Heart left ventricle (tissue), 16 donors: ENCODE measurements at regions not wholly inside any gene's neighbourhood (a gene's known extent, or its start where the extent isn't known, plus 50 kb on each side); places are given as distances from the start of the nearest gene placed in this dataset.

ENCODE experiments used
- ATAC-seq, 4 donors: fragments of 200-7000 bp; cut with Tn5 transposase; one replicate each; pipeline ENCODE4 v1.9.1; 2020 to 2022; ENCODE audit warnings: moderate library complexity in 4 of 4, mild to moderate bottlenecking in 3 of 4, moderate number of reproducible peaks in 1 of 4
- DNase-seq, 5 donors: peaks; one replicate each; pipeline ENCODE4 v3.0.0-alpha.2; 2020
- H3K27ac ChIP-seq, 12 donors: fragments of 200-600 bp; sonication (generic) in 4 of 12; one replicate each; pipeline versions ENCODE4 v1.5.0 to v1.8.0; 2016 to 2022; ENCODE audit warnings: mild to moderate bottlenecking in 2 of 12
- H3K27me3 ChIP-seq, 9 donors: fragments of 200-600 bp; sonication (generic) in 2 of 9; one replicate each; pipeline versions ENCODE4 v1.5.1 to v1.8.0; 2016 to 2022; ENCODE audit warnings: mild to moderate bottlenecking in 3 of 9
- H3K36me3 ChIP-seq, 9 donors: fragments of 200-600 bp; sonication (generic) in 2 of 9; one replicate each; pipeline versions ENCODE4 v1.5.0 to v1.8.0; 2018 to 2022; ENCODE audit warnings: mild to moderate bottlenecking in 2 of 9
- H3K4me1 ChIP-seq, 12 donors: fragments of 200-600 bp; sonication (generic) in 4 of 12; one replicate each; pipeline versions ENCODE4 v1.5.0 to v1.8.0; 2016 to 2022; ENCODE audit warnings: mild to moderate bottlenecking in 3 of 12
- H3K4me3 ChIP-seq, 12 donors: fragments of 200-600 bp; sonication (generic) in 4 of 12; one replicate each; pipeline versions ENCODE4 v1.5.0 to v1.8.0; 2017 to 2022; ENCODE audit warnings: mild to moderate bottlenecking in 9 of 12, moderate library complexity in 4 of 12
- H3K9me3 ChIP-seq, 12 donors: fragments of 200-600 bp; sonication (generic) in 4 of 12; one replicate each; pipeline versions ENCODE4 v1.5.0 to v1.8.0; 2016 to 2022; ENCODE audit warnings: mild to moderate bottlenecking in 1 of 12
- CTCF ChIP-seq, 12 donors: fragments of 200-600 bp; sonication (generic) in 4 of 12; IDR thresholded peaks; one replicate each; pipeline versions ENCODE4 v1.5.0 to v1.8.0; 2018 to 2022; ENCODE audit warnings: antibody characterized with exemption in 12 of 12, mild to moderate bottlenecking in 5 of 12
- POLR2A ChIP-seq, 2 donors: fragments of 450-650 bp; IDR thresholded peaks; one replicate each; pipeline ENCODE4 v1.6.1; 2017; ENCODE audit warnings: antibody characterized with exemption in 2 of 2, mild to moderate bottlenecking in 2 of 2, moderate library complexity in 2 of 2
- WGBS, 4 donors: extraction: QIAGEN DNeasy Blood & Tissue Kit in 2 of 4; methylation state at CpG; one replicate each; pipeline versions ENCODE4 v1.1.5 to v1.1.7; 2013 to 2018; 5-methylcytosine and 5-hydroxymethylcytosine counted together
- intact Hi-C, 10 donors: fragments of 100-400 bp; cut with DNase I; formaldehyde crosslinking; loops; one replicate each; pipeline versions ENCODE4 v1.11.1 to v1.14.2; 2022
- donor health status: ischemic (EF 13 %, LVEDD 7.1; RV severe dilation, severe dysfunction).
- donor health status: healthy with polysubstance abuse.
- donor health status: DM: no; HTN: yes; CAD: no.
- donor health status: DM: no; HTN: no; CAD: no.
- donor health status: ischemic (EF 25% LVEDD 6.9; RV normal size, moderate dysfunction).
- donor health status: ischemic (EF 25% LVEDD 5.7; RV mildly dilated, moderate dysfunction).
- donor health status: healthy.
- donor health status: DM: yes; HTN: yes; CAD: no.
- donor health status: ischemic (EF 35%, LVEDD 5.7; RV mildly dilated, moderate dysfunction).
- donor health status: nonischemic (EF 11% LVEDD 7.7; RV severe dilation, severe dysfunction).
- donor health status: DM: yes; HTN: yes; CAD: no.
- donor health status: PGD.
- donor health status: ischemic (EF 29% LVEDD 5.4; RV normal size, mild dysfunction).
- donor health status: nonischemic (EF 23%, LVEDD 6.1; RV moderate dilation, normal function).

- WGBS, 4 donors: 21 to 31% (median 27%) methylated on average over 5 of the region's 5 CpGs
- Histone ChIP-seq H3K4me3 (no peak overlapping the region), H3K27ac (no peak overlapping the region), H3K36me3 (no peaks in the 10 kb centered on the region), H3K27me3 (peaks cover 0 to 13% (median 0%) of the 10 kb centered on the region in 9 donors), H3K9me3 (peaks cover 0 to 5% (median 0%) of the 10 kb centered on the region in 12 donors), H3K4me1 (no peaks in the 10 kb centered on the region)
- TF ChIP-seq CTCF (IDR thresholded peaks at IDR 0.05): peak; percentile 55 to 82 (median 70)
- TF ChIP-seq POLR2A (IDR thresholded peaks at IDR 0.05): no peak
- DNase-seq (peak; percentile 36 to 79 (median 60)), ATAC-seq (peak in 1 of 4 donors; percentile 45)
- intact Hi-C loops: loop anchor here in 9 of 10 donors (1.0 to 10.0 kb wide), 5 partner anchors 311 to 451 kb away; no protein-coding TSS in a partner anchor
Measured at GRCh38 chr7:98745722-98746318, 124.0 kb downstream of the TMEM130 start.

GRCh38 chr7:98748090-98748489 lies 121.7 kb downstream of the TMEM130 start:
- Histone ChIP-seq H3K9me3 (peaks cover 0 to 5% (median 0%) of the 10 kb centered on the region in 12 donors), H3K36me3 (no peaks in the 10 kb centered on the region), H3K4me1 (no peaks in the 10 kb centered on the region), H3K27me3 (peaks cover 0 to 13% (median 0%) of the 10 kb centered on the region in 9 donors), H3K4me3 (no peak overlapping the region), H3K27ac (no peak overlapping the region)
- no peak for DNase-seq
- intact Hi-C loops: loop anchor here in 6 of 10 donors (5.0 to 10.0 kb wide), 2 partner anchors 316 to 453 kb away; no protein-coding TSS in a partner anchor
- no peak for ATAC-seq
- WGBS, 4 donors: 21 to 45% (median 41%) methylated on average over 1 of the region's 1 CpG
- TF ChIP-seq CTCF (IDR thresholded peaks at IDR 0.05): no peak
- no peak for TF ChIP-seq POLR2A (IDR thresholded peaks at IDR 0.05)

GRCh38 chr7:98753176-98753575 lies 116.6 kb downstream of the TMEM130 start:
- no peak overlapping the region for H3K4me3 ChIP-seq
- ATAC-seq (no peak), DNase-seq (no peak)
- peaks cover 0 to 7% (median 0%) of the 10 kb centered on the region in 9 donors for H3K27me3 ChIP-seq
- intact Hi-C loops: loop anchor here in 2 of 10 donors (2.0 to 5.0 kb wide), 2 partner anchors 84 to 88 kb away; no protein-coding TSS in a partner anchor
- no peaks in the 10 kb centered on the region for H3K36me3 ChIP-seq
- TF ChIP-seq POLR2A (IDR thresholded peaks at IDR 0.05) (no peak), CTCF (IDR thresholded peaks at IDR 0.05) (no peak)
- no peaks in the 10 kb centered on the region for H3K9me3 ChIP-seq
- WGBS, 4 donors: 86 to 100% (median 89%) methylated on average over 2 to 7 of the region's 7 CpGs
- H3K27ac ChIP-seq: no peak overlapping the region
- H3K4me1 ChIP-seq: no peaks in the 10 kb centered on the region

GRCh38 chr7:98753989-98754479 lies 115.8 kb downstream of the TMEM130 start:
- TF ChIP-seq CTCF (IDR thresholded peaks at IDR 0.05): no peak
- no peak for TF ChIP-seq POLR2A (IDR thresholded peaks at IDR 0.05)
- WGBS, 4 donors: 58 to 72% (median 68%) methylated on average over 6 of the region's 6 CpGs
- intact Hi-C loops: loop anchor here in 6 of 10 donors (2.0 to 5.0 kb wide), 3 partner anchors 83 to 89 kb away; no protein-coding TSS in a partner anchor
- no peak overlapping the region for H3K4me3 ChIP-seq
- H3K4me1 ChIP-seq: no peaks in the 10 kb centered on the region
- ATAC-seq: peak in 1 of 4 donors; percentile 19
- peak in 2 of 5 donors; percentile 30 to 34 for DNase-seq
- peaks cover 0 to 6% (median 0%) of the 10 kb centered on the region in 9 donors for H3K27me3 ChIP-seq
- H3K9me3 ChIP-seq: no peaks in the 10 kb centered on the region
- no peaks in the 10 kb centered on the region for H3K36me3 ChIP-seq
- H3K27ac ChIP-seq: no peak overlapping the region
